ENCODE measurements at regions not wholly inside any gene's neighbourhood (a gene's known extent, or its start where the extent isn't known, plus 50 kb on each side); places are given as distances from the start of the nearest gene placed in this dataset.

DNA sequence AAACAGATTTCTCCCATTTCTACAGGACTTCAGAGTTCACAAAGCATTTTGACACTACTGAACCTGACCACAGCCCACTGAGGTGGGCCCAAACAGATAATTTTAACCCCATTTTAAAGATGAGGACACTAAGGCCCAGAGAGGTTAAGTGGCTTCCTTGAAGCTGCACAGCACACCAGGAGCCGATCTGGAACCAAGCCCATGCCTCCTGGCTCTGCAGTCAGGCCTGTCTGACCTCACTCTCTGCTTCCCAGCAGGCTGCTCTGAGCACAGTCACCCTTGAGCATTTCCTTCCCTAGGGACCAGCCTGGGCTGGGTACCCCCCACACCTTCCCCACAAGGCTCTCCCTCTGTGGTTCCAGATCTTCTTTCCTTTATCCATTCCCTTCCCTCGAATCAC is 252.2 kb downstream of the ENGASE start:
- Histone ChIP-seq H3K9me3 (no peaks in the 10 kb centered on the region), H3K4me3 (no peak overlapping the region), H3K4me1 (no peaks in the 10 kb centered on the region), H3K27me3 (peaks cover 89% of the 10 kb centered on the region), H3K36me3 (no peaks in the 10 kb centered on the region), H3K27ac (no peak overlapping the region)
- ATAC-seq: no peak
- WGBS, 2 donors (ENCODE audit: low coverage in 1 of 2): 60 to 80% methylated on average over 1 of the region's 2 CpGs
- no peak for TF ChIP-seq POLR2A (IDR thresholded peaks at IDR 0.05)
- no peak for TF ChIP-seq POLR2AphosphoS5 (IDR thresholded peaks at IDR 0.05)
- TF ChIP-seq, protein P1, sequence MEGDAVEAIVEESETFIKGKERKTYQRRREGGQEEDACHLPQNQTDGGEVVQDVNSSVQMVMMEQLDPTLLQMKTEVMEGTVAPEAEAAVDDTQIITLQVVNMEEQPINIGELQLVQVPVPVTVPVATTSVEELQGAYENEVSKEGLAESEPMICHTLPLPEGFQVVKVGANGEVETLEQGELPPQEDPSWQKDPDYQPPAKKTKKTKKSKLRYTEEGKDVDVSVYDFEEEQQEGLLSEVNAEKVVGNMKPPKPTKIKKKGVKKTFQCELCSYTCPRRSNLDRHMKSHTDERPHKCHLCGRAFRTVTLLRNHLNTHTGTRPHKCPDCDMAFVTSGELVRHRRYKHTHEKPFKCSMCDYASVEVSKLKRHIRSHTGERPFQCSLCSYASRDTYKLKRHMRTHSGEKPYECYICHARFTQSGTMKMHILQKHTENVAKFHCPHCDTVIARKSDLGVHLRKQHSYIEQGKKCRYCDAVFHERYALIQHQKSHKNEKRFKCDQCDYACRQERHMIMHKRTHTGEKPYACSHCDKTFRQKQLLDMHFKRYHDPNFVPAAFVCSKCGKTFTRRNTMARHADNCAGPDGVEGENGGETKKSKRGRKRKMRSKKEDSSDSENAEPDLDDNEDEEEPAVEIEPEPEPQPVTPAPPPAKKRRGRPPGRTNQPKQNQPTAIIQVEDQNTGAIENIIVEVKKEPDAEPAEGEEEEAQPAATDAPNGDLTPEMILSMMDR (IDR thresholded peaks at IDR 0.05): no peak
- TF ChIP-seq EP300 (IDR thresholded peaks at IDR 0.05): no peak

DNA sequence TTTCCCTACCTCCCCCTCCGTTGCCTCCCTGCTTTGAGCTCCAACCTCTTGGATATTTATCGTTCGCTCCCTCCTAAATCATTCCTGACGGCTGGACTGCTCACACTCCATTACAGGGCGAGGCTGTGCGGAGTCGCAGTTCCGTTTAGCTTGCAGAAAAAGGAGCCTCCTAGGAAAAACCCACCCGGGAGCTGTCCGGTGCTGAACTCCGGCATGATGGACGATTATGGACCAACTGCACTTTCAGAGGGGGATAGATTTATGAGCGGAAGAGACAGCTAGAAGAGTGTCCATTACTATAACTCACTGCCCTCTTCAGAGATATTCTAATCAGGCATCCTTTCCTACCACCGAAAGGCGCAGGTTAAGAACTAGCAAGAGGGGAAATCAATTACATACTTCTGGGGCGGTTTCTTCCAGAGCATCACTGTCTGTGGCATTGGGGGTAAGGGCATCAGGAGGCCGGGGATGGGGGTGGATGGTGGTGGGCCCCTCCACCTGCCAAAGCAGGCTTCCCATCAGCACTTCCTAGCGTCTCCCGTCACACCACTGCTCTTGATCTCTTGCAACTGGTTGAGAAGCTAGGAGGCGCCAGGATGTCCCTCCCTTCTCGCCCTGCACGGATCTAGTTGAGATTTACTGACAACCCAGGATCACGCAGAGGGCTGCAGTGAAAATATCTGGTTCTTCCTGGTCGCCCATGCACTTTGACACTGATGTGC is 251.2 kb downstream of the ENGASE start:
- TF ChIP-seq POLR2AphosphoS5 (IDR thresholded peaks at IDR 0.05): no peak
- no peak for TF ChIP-seq EP300 (IDR thresholded peaks at IDR 0.05)
- TF ChIP-seq, protein P1 (IDR thresholded peaks at IDR 0.05): no peak
- no peak for TF ChIP-seq POLR2A (IDR thresholded peaks at IDR 0.05)
- WGBS, 2 donors (ENCODE audit: low coverage in 1 of 2): 24 to 46% methylated on average over 6 to 8 of the region's 24 CpGs
- H3K27me3 ChIP-seq: peaks cover 88% of the 10 kb centered on the region
- no peak overlapping the region for H3K27ac ChIP-seq
- H3K9me3 ChIP-seq: no peaks in the 10 kb centered on the region
- H3K4me1 ChIP-seq: no peaks in the 10 kb centered on the region
- no peak for ATAC-seq
- H3K36me3 ChIP-seq: no peaks in the 10 kb centered on the region
- H3K4me3 ChIP-seq: no peak overlapping the region

DNA sequence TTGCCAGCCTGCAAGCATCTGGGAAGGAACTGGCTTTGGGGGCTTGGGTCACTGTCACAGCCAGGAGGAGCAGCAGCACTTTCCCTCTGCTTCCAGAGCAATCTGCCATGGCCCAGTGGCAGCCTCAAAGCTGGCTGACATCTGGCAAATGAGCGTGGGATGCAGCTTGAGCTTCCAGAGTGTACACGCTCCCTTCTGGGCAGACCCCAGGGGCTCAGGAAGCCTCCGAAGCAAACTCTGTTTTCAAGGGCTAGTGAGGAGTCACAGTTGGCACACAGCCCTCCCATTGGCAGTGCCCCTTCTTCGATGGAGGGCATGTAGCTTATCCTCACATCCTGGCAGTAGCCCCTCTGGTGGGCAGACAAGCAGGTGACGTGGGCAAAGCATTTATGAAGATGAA is 249.6 kb downstream of the ENGASE start:
- no peak for ATAC-seq
- WGBS, 2 donors (ENCODE audit: low coverage in 1 of 2): 50% methylated on average over 2 of the region's 5 CpGs; no CpG with 5 or more reads in 1 of the 2 donors
- H3K4me1 ChIP-seq: no peaks in the 10 kb centered on the region
- H3K27me3 ChIP-seq: peaks cover 81% of the 10 kb centered on the region
- no peaks in the 10 kb centered on the region for H3K36me3 ChIP-seq
- TF ChIP-seq POLR2AphosphoS5 (IDR thresholded peaks at IDR 0.05): no peak
- TF ChIP-seq EP300 (IDR thresholded peaks at IDR 0.05): no peak
- TF ChIP-seq, protein P1 (IDR thresholded peaks at IDR 0.05): no peak
- no peak for TF ChIP-seq POLR2A (IDR thresholded peaks at IDR 0.05)
- no peak overlapping the region for H3K27ac ChIP-seq
- H3K4me3 ChIP-seq: no peak overlapping the region
- H3K9me3 ChIP-seq: no peaks in the 10 kb centered on the region

DNA sequence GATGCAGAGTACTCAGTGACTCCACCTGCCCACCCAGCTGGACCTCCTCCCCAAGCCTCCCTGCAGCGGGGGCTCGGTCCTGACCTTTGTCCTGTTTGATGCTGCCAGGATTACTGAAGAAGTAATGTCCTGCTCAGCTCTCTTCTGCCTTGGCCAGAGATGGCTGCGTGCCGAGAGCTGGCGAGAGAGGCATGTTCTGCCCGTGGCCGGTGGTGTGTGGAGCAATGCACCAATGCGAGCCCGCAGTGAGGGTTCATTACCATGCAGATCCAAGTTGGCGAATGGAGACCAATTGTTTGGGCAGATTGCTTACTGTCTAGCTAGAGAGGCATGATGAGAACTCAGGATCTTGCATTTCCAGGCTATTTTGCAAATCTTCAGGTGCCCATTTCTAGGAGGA is 248.9 kb downstream of the ENGASE start:
- Histone ChIP-seq H3K27ac (no peak overlapping the region), H3K4me3 (no peak overlapping the region), H3K9me3 (no peaks in the 10 kb centered on the region), H3K4me1 (no peaks in the 10 kb centered on the region), H3K27me3 (peaks cover 75% of the 10 kb centered on the region), H3K36me3 (no peaks in the 10 kb centered on the region)
- TF ChIP-seq POLR2AphosphoS5 (IDR thresholded peaks at IDR 0.05): no peak
- TF ChIP-seq, protein P1 (IDR thresholded peaks at IDR 0.05): no peak
- TF ChIP-seq EP300 (IDR thresholded peaks at IDR 0.05): no peak
- no peak for TF ChIP-seq POLR2A (IDR thresholded peaks at IDR 0.05)
- ATAC-seq: no peak
- 90% methylated on average over 2 of the region's 10 CpGs; no CpG with 5 or more reads in 1 of the 2 donors for WGBS, 2 donors (ENCODE audit: low coverage in 1 of 2)
